AG04450 (cell line): ENCODE measurements at regions not wholly inside any gene's neighbourhood (a gene's known extent, or its start where the extent isn't known, plus 50 kb on each side); places are given as distances from the start of the nearest gene placed in this dataset.

Source experiments
- CTCF ChIA-PET: fragments of 300-600, 350-600 bp; formaldehyde crosslinking; extraction: SDS; loops from one replicate; lab custom pipeline; 2022; ENCODE audit warnings: antibody characterized with exemption, inconsistent platforms; lab: Charles Lee
- POLR2A ChIA-PET: fragments of 350-600 bp; formaldehyde crosslinking; extraction: SDS; loops from one replicate; lab custom pipeline; 2021; ENCODE audit warnings: antibody characterized with exemption, inconsistent platforms; lab: Yijun Ruan, JAX
- DNase-seq: peaks from one replicate; pipeline ENCODE4 v3.0.0-alpha.2; 2011; ENCODE audit warnings: low read depth, low spot score
- H3K27ac ChIP-seq: one replicate; pipeline ENCODE4 v1.5.1; 2012; ENCODE audit warnings: low read depth, low read length, control low read depth
- H3K27me3 ChIP-seq: one replicate; pipeline ENCODE4 v1.6.0; 2012; ENCODE audit warnings: low read length; ENCODE audit not compliant: control insufficient read depth, insufficient read depth
- H3K4me3 ChIP-seq: 2 replicates; pipeline ENCODE4 v1.5.1; 2011; ENCODE audit warnings: mild to moderate bottlenecking, low read depth, low read length, control low read depth
- H3K9me3 ChIP-seq: 2 replicates; pipeline ENCODE4 v1.5.1; 2012; ENCODE audit warnings: low read length; ENCODE audit not compliant: control insufficient read depth, insufficient read depth
- TF ChIP-seq, protein P1 (sequence below): IDR thresholded peaks from 2 replicates; pipeline ENCODE4 v1.5.1; 2011; ENCODE audit warnings: low read depth, low read length, control low read depth, inconsistent platforms

DNA sequence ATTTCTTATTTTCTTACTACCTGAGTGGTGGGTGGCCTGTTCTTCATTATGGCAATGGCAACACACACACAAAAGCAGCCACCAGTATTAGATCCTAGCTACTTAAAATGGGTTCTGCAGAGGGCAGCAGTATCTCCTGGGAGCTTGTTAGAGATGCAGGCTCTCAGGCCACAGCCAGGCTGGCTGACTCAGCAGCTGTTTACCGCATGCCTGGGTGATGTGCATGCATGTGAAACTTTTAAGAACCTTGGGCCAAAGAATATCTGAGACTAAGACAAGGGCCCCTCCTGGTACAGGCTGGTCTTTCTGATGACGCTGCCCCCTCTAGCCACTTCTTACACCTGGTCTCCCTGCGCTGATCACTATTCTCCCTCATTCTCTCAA, 399.0 kb downstream of the MED10 start:
- Histone ChIP-seq H3K27me3 (no peaks in the 10 kb centered on the region), H3K27ac (no peak overlapping the region), H3K9me3 (peaks cover 31% of the 10 kb centered on the region; the same call in 1 of the 2 replicates), H3K4me3 (no peak overlapping the region)
- CTCF ChIA-PET: no interaction called here
- POLR2A ChIA-PET: no interaction called here
- DNase-seq: no peak
- TF ChIP-seq, protein P1, sequence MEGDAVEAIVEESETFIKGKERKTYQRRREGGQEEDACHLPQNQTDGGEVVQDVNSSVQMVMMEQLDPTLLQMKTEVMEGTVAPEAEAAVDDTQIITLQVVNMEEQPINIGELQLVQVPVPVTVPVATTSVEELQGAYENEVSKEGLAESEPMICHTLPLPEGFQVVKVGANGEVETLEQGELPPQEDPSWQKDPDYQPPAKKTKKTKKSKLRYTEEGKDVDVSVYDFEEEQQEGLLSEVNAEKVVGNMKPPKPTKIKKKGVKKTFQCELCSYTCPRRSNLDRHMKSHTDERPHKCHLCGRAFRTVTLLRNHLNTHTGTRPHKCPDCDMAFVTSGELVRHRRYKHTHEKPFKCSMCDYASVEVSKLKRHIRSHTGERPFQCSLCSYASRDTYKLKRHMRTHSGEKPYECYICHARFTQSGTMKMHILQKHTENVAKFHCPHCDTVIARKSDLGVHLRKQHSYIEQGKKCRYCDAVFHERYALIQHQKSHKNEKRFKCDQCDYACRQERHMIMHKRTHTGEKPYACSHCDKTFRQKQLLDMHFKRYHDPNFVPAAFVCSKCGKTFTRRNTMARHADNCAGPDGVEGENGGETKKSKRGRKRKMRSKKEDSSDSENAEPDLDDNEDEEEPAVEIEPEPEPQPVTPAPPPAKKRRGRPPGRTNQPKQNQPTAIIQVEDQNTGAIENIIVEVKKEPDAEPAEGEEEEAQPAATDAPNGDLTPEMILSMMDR: no peak

DNA sequence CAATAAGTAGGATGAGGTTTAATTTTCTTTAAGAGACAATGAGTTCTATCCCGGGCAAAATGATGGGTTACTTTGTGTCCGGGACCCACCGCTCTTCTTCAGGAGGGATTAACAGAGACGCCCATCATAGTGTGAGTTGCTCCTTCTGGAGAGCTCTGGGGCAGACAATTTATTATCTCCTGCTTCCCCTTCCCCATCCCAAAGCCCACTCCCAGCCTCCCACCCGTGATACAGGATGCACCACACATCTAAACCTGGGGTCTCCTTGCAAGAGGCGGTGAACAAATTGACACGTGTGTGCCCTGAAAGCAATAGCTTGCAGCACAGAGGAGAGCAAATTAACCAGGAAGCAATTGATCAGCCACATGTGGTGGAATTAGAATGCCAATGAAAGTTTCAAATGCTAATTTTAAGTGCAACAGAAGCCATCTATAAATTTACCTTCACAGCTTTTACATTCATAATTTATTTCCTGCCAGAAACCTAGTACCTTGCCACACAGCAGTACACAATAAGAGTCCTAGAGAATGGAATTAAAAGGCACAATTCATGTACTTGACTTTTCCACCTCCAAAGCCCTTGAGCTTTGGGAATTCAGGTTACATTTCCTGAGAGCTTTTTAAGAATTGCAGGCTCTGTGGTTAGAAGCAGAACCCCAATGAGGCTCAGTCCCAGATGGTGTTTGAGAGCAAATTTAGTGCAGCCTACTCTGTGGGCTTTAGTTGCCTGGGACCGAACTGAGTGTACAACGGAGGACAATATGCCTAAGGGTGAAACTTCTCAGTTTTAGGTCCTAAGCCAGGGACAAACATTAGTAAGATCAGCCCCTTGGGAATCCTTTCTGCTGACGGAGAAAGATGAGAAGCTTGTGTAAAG, 399.6 kb downstream of the MED10 start:
- ChIA-PET POLR2A (no interaction called here), CTCF (no interaction called here)
- Histone ChIP-seq H3K9me3 (peaks cover 31% of the 10 kb centered on the region; the same call in 1 of the 2 replicates), H3K27ac (no peak overlapping the region), H3K27me3 (no peaks in the 10 kb centered on the region), H3K4me3 (no peak overlapping the region)
- TF ChIP-seq, protein P1: no peak
- DNase-seq: no peak

DNA sequence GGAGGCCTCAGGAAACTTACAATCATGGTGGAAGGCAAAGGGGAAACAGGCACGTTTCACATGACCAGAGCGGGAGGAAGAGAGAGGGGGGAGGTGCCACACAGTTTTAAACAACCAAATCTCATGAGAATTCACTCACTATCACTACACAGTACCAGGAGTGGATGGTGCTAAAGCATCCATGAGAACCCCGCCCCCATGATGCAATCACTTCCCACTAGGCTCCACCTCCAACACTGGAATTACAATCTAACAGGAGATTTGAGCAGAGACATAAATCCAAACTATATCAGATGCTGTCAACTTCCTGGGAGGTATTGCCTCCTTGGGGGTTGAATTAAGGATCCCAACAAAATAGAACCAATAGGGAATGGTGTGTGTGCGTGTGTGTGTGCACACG, 407.1 kb downstream of the MED10 start:
- DNase-seq: no peak
- Histone ChIP-seq H3K4me3 (no peak overlapping the region), H3K27ac (no peak overlapping the region), H3K9me3 (peaks cover 30% of the 10 kb centered on the region; the same call in 1 of the 2 replicates), H3K27me3 (no peaks in the 10 kb centered on the region)
- TF ChIP-seq, protein P1: no peak
- CTCF ChIA-PET: no interaction called here
- POLR2A ChIA-PET: no interaction called here

DNA sequence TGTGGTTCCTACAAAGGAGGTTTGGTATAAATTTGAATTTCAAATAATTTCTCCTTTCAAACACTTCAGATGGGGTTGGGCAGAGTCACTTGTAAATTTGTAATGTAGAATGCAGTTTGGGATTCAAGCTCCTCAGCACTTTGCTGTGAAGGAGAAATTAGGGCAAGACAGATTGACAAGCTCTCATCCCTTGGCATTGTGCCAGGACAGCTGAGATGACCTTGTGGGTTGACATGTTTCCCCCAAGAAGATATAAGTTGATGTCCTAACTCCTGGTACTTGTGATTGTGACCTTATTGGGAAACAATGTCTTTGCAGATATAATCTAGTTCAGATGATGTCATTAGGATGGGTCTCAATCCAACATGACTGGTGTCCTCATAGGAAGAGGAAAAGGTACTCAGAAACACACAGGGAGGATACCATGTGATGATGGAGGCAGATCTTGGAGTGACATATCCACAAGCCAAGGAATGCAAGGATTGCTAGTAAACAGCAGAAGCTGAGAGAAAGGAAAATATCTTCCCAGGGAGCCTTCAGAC, 408.3 kb downstream of the MED10 start:
- ChIA-PET POLR2A (no interaction called here), CTCF (no interaction called here)
- TF ChIP-seq, protein P1: no peak
- H3K27me3 ChIP-seq: no peaks in the 10 kb centered on the region
- no peak overlapping the region for H3K27ac ChIP-seq
- no peak for DNase-seq
- no peak overlapping the region for H3K4me3 ChIP-seq
- peaks cover 30% of the 10 kb centered on the region for H3K9me3 ChIP-seq

DNA sequence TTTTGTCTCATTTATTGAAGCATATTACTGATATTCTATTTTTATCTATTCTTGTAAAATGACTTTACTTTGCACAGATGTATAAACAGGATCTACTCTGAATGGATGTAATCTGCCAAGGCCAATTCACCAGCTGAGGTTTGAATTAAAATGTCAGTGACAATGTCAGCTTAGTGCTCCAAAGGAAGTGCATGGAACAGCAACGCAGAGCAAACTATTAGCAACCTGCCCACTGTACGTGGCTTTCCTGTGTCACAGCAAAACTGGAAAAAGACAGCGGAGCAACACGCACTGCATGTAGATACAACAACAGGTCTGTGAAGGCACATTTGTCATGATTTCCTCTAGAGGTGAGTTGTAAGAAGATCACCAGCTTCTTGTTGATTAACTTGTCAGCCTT, 409.4 kb downstream of the MED10 start:
- no peak for DNase-seq
- Histone ChIP-seq H3K27me3 (no peaks in the 10 kb centered on the region), H3K9me3 (peaks cover 35% of the 10 kb centered on the region), H3K4me3 (no peak overlapping the region), H3K27ac (no peak overlapping the region)
- POLR2A ChIA-PET: no interaction called here
- CTCF ChIA-PET: no interaction called here
- TF ChIP-seq, protein P1: no peak
